HEK293T (cell line): ENCODE measurements at regions not wholly inside any gene's neighbourhood (a gene's known extent, or its start where the extent isn't known, plus 50 kb on each side); places are given as distances from the start of the nearest gene placed in this dataset.

ENCODE experiments used
- CTCF ChIA-PET: fragments of 350-600 bp; formaldehyde crosslinking; extraction: SDS; loops from one replicate; lab custom pipeline; 2021; ENCODE audit warnings: antibody characterized with exemption, inconsistent platforms; lab: Yijun Ruan, JAX
- POLR2A ChIA-PET: fragments of 350-600 bp; formaldehyde crosslinking; extraction: SDS; loops from one replicate; lab custom pipeline; 2020; ENCODE audit warnings: antibody characterized with exemption, inconsistent platforms; lab: Yijun Ruan, JAX
- DNase-seq: peaks from one replicate; pipeline ENCODE4 v3.0.0; 2012; ENCODE audit warnings: mixed read lengths; ENCODE audit errors: extremely low spot score
- ARNT ChIP-seq: fragments of 450-650 bp; IDR thresholded peaks from 2 replicates; pipeline ENCODE4 v1.6.1; 2017; ENCODE audit warnings: mild to moderate bottlenecking
- BHLHE40 ChIP-seq: fragments of 450-650 bp; IDR thresholded peaks from 2 replicates; pipeline ENCODE4 v1.6.1; 2016; ENCODE audit warnings: mild to moderate bottlenecking, moderate library complexity, borderline replicate concordance
- CTBP1 ChIP-seq: fragments of 450-650 bp; IDR thresholded peaks from 2 replicates; pipeline ENCODE4 v1.6.1; 2016; ENCODE audit warnings: borderline replicate concordance
- ELF4 ChIP-seq: fragments of 450-650 bp; IDR thresholded peaks from 2 replicates; pipeline ENCODE4 v1.6.1; 2017; ENCODE audit warnings: antibody characterized with exemption
- FOXA1 ChIP-seq: fragments of 450-650 bp; IDR thresholded peaks from 2 replicates; pipeline ENCODE4 v1.6.1; 2016; ENCODE audit warnings: mild to moderate bottlenecking
- FOXK2 ChIP-seq: fragments of 450-650 bp; IDR thresholded peaks from 2 replicates; pipeline ENCODE4 v1.6.1; 2016; ENCODE audit warnings: mild to moderate bottlenecking
- FOXM1 ChIP-seq: fragments of 450-650 bp; IDR thresholded peaks from 2 replicates; pipeline ENCODE4 v1.6.1; 2017; ENCODE audit warnings: mild to moderate bottlenecking, borderline replicate concordance
- HDGF ChIP-seq: fragments of 450-650 bp; IDR thresholded peaks from 2 replicates; pipeline ENCODE4 v1.6.1; 2017; ENCODE audit warnings: antibody characterized with exemption, borderline replicate concordance
- L3MBTL2 ChIP-seq: fragments of 450-650 bp; conservative IDR thresholded peaks from 2 replicates; pipeline ENCODE4 v1.6.1; 2016; ENCODE audit warnings: mild to moderate bottlenecking
- LEF1 ChIP-seq: fragments of 450-650 bp; IDR thresholded peaks from 2 replicates; pipeline ENCODE4 v1.6.1; 2017; ENCODE audit warnings: mild to moderate bottlenecking, borderline replicate concordance
- NFRKB ChIP-seq: fragments of 450-650 bp; IDR thresholded peaks from 2 replicates; pipeline ENCODE4 v1.6.1; 2016; ENCODE audit warnings: mild to moderate bottlenecking, moderate library complexity
- PKNOX1 ChIP-seq: fragments of 450-650 bp; IDR thresholded peaks from 2 replicates; pipeline ENCODE4 v1.6.1; 2016
- SP1 ChIP-seq: fragments of 450-650 bp; IDR thresholded peaks from 2 replicates; pipeline ENCODE4 v1.6.1; 2017
- SUZ12 ChIP-seq: fragments of 450-650 bp; IDR thresholded peaks from 2 replicates; pipeline ENCODE4 v1.6.1; 2016; ENCODE audit warnings: mild to moderate bottlenecking
- TARDBP ChIP-seq: fragments of 450-650 bp; IDR thresholded peaks from 2 replicates; pipeline ENCODE4 v1.6.1; 2016
- ZNF384 ChIP-seq: fragments of 450-650 bp; IDR thresholded peaks from 2 replicates; pipeline ENCODE4 v1.6.1; 2016

- CTCF ChIA-PET, result no interaction called here
These were observed 410.9 kb upstream of the PRR16 start for GRCh38 chr5:120052916-120053828.

GRCh38 chr5:120053841-120054240, 410.3 kb upstream of the PRR16 start:
- no peak for DNase-seq
- ChIA-PET CTCF (no interaction called here), POLR2A (no interaction called here)
- TF ChIP-seq ELF4 (no peak), NFRKB (no peak), SP1 (no peak), PKNOX1 (no peak), ARNT (no peak), FOXK2 (no peak), BHLHE40 (no peak), FOXA1 (no peak), FOXM1 (no peak), L3MBTL2 (no peak), ZNF384 (no peak), LEF1 (no peak), TARDBP (no peak)

More at GRCh38 chr5:120052916-120053828, 410.9 kb upstream of the PRR16 start:
- no peak for DNase-seq
- TF ChIP-seq FOXM1 (no peak), FOXK2 (no peak), LEF1 (no peak), CTBP1 (no peak), TARDBP (no peak), L3MBTL2 (no peak), SP1 (no peak)
- POLR2A ChIA-PET, result no interaction called here

- no peak for DNase-seq
- ChIA-PET POLR2A (no interaction called here), CTCF (interaction anchor here (0.6 kb wide), 1 partner anchor 199 kb away, joined by 5 read pairs; no protein-coding TSS in a partner anchor)
- no peak for TF ChIP-seq LEF1
- no peak for TF ChIP-seq PKNOX1
- TF ChIP-seq CTBP1, result no peak
- TF ChIP-seq FOXA1, result no peak
These were observed 408.2 kb upstream of the PRR16 start for GRCh38 chr5:120055858-120056257.

GRCh38 chr5:120062515-120062917, 401.6 kb upstream of the PRR16 start:
- CTCF ChIA-PET, result interaction anchor here (0.8 kb wide), 1 partner anchor 394 kb away, joined by 4 read pairs; no protein-coding TSS in a partner anchor
- no peak for DNase-seq
- POLR2A ChIA-PET, result no interaction called here
- no peak for TF ChIP-seq ELF4
- TF ChIP-seq PKNOX1, result no peak
- TF ChIP-seq TARDBP, result no peak
- no peak for TF ChIP-seq SUZ12
- no peak for TF ChIP-seq FOXK2
- TF ChIP-seq CTBP1, result no peak
- no peak for TF ChIP-seq ARNT
- TF ChIP-seq SP1, result no peak
- no peak for TF ChIP-seq L3MBTL2
- no peak for TF ChIP-seq FOXM1
- no peak for TF ChIP-seq ZNF384
- no peak for TF ChIP-seq NFRKB
- no peak for TF ChIP-seq LEF1
- no peak for TF ChIP-seq FOXA1
- no peak for TF ChIP-seq BHLHE40
- TF ChIP-seq HDGF, result no peak

GRCh38 chr5:120072068-120072761, 391.9 kb upstream of the PRR16 start:
- TF ChIP-seq L3MBTL2 (no peak), FOXA1 (no peak), ARNT (no peak), NFRKB (no peak), ELF4 (no peak), SP1 (no peak), ZNF384 (no peak), HDGF (no peak), BHLHE40 (no peak), LEF1 (no peak), FOXK2 (no peak), FOXM1 (no peak)
- POLR2A ChIA-PET, result no interaction called here
- no peak for DNase-seq
- CTCF ChIA-PET, result no interaction called here

GRCh38 chr5:120073722-120074121, 390.4 kb upstream of the PRR16 start:
- no peak for TF ChIP-seq FOXA1
- TF ChIP-seq L3MBTL2, result no peak
- TF ChIP-seq NFRKB, result no peak
- no peak for TF ChIP-seq CTBP1
- TF ChIP-seq SP1, result no peak
- TF ChIP-seq SUZ12, result no peak
- TF ChIP-seq ELF4, result no peak
- no peak for TF ChIP-seq PKNOX1
- no peak for TF ChIP-seq TARDBP
- no peak for TF ChIP-seq HDGF
- TF ChIP-seq BHLHE40, result no peak
- TF ChIP-seq ZNF384, result no peak
- no peak for TF ChIP-seq ARNT
- no peak for TF ChIP-seq LEF1
- TF ChIP-seq FOXM1, result no peak
- CTCF ChIA-PET, result no interaction called here

More at GRCh38 chr5:120073722-120074121, 390.4 kb upstream of the PRR16 start:
- no peak for DNase-seq
- POLR2A ChIA-PET, result no interaction called here
